Retinal pigment epithelial cell (primary cell): ENCODE measurements at regions not wholly inside any gene's neighbourhood (a gene's known extent, or its start where the extent isn't known, plus 50 kb on each side); places are given as distances from the start of the nearest gene placed in this dataset.
A peak's percentile ranks its signal among the peaks of the same experiment; 100 is the strongest.
"Not testable (repeated sequence)": the region's sequence is repeated elsewhere in the genome, so short reads cannot be mapped to it uniquely, and the experiment has no call there.

Experiments
- DNase-seq: peaks from one replicate; pipeline ENCODE4 v3.0.0-alpha.2; 2010; ENCODE audit warnings: low read depth
- H3K4me3 ChIP-seq: 2 replicates; pipeline ENCODE4 v1.5.1; 2011; ENCODE audit warnings: mild to moderate bottlenecking, low read length, control low read depth, moderate library complexity
- CTCF ChIP-seq: conservative IDR thresholded peaks from 2 replicates; pipeline ENCODE4 v1.5.1; 2011; ENCODE audit warnings: low read depth, low read length, control low read depth, inconsistent platforms

- TF ChIP-seq CTCF = no peak
- no peak overlapping the region for H3K4me3 ChIP-seq
- DNase-seq = no peak
These were observed 416.5 kb upstream of the SMIM31 start for GRCh38 chr4:164337219-164337944.

- no peak for TF ChIP-seq CTCF
- no peak overlapping the region for H3K4me3 ChIP-seq
- DNase-seq = no peak
These were observed 410.4 kb upstream of the SMIM31 start for GRCh38 chr4:164343472-164343976.

- no peak overlapping the region for H3K4me3 ChIP-seq
- DNase-seq = no peak
- no peak for TF ChIP-seq CTCF
These were observed 408.2 kb upstream of the SMIM31 start for GRCh38 chr4:164345756-164346155.

GRCh38 chr4:164350061-164350460, 403.9 kb upstream of the SMIM31 start:
- DNase-seq = no peak
- no peak overlapping the region for H3K4me3 ChIP-seq
- TF ChIP-seq CTCF = no peak

GRCh38 chr4:164350716-164351115, 403.2 kb upstream of the SMIM31 start:
- DNase-seq, H3K4me3 ChIP-seq: not testable (repeated sequence)

GRCh38 chr4:164357957-164358356, 396.0 kb upstream of the SMIM31 start:
- peak; percentile 49 for DNase-seq
- no peak for TF ChIP-seq CTCF

GRCh38 chr4:164358400-164358799, 395.5 kb upstream of the SMIM31 start:
- no peak overlapping the region for H3K4me3 ChIP-seq
- DNase-seq = no peak
- no peak for TF ChIP-seq CTCF

More at GRCh38 chr4:164357957-164358356, 396.0 kb upstream of the SMIM31 start:
- H3K4me3 ChIP-seq = no peak overlapping the region
